Liver (tissue), 3 donors: ENCODE measurements at regions not wholly inside any gene's neighbourhood (a gene's known extent, or its start where the extent isn't known, plus 50 kb on each side); places are given as distances from the start of the nearest gene placed in this dataset.

ENCODE experiments used
- EGR1 ChIP-seq, 2 donors: IDR thresholded peaks; 2 replicates each; pipeline ENCODE4 v1.6.1; 2016 to 2018; ENCODE audit warnings: antibody characterized with exemption in 2 of 2, low read depth in 2 of 2
- GABPA ChIP-seq, 2 donors: IDR thresholded peaks in 1 of 2; conservative IDR thresholded peaks in 1 of 2; 2 replicates each; pipeline ENCODE4 v1.6.1; 2016; ENCODE audit warnings: antibody characterized with exemption in 2 of 2, mild to moderate bottlenecking in 1 of 2, moderate library complexity in 1 of 2
- HNF4G ChIP-seq: IDR thresholded peaks from 2 replicates; pipeline ENCODE4 v1.6.1; 2016; ENCODE audit warnings: antibody characterized with exemption
- RXRA ChIP-seq, 2 donors: IDR thresholded peaks; 2 replicates each; pipeline ENCODE4 v1.6.1; 2017 to 2018; ENCODE audit warnings: antibody characterized with exemption in 2 of 2, mild to moderate bottlenecking in 1 of 2
- SP1 ChIP-seq: IDR thresholded peaks from 2 replicates; pipeline ENCODE4 v1.6.1; 2018; ENCODE audit warnings: antibody characterized with exemption, mild to moderate bottlenecking
- TAF1 ChIP-seq: conservative IDR thresholded peaks from 2 replicates; pipeline ENCODE4 v1.6.1; 2016; ENCODE audit warnings: antibody characterized with exemption, mild to moderate bottlenecking
- TF ChIP-seq, protein P1 (sequence below): fragments of 150-350 bp; IDR thresholded peaks from 2 replicates; pipeline ENCODE4 v1.5.1; 2017; ENCODE audit warnings: improper control_type of control experiment, low read depth, low read length; ENCODE audit not compliant: missing input control
- TF ChIP-seq, protein P2 (sequence below): IDR thresholded peaks from 2 replicates; pipeline ENCODE4 v1.6.1; 2016; ENCODE audit warnings: antibody characterized with exemption
- TF ChIP-seq, protein P3 (sequence below): IDR thresholded peaks from 2 replicates; pipeline ENCODE4 v1.6.1; 2016; ENCODE audit warnings: antibody characterized with exemption
- TF ChIP-seq, protein P4 (sequence below): IDR thresholded peaks from 2 replicates; pipeline ENCODE4 v1.6.1; 2016; ENCODE audit warnings: antibody characterized with exemption
- donor health status: healthy.
- donor health status: healthy.

DNA sequence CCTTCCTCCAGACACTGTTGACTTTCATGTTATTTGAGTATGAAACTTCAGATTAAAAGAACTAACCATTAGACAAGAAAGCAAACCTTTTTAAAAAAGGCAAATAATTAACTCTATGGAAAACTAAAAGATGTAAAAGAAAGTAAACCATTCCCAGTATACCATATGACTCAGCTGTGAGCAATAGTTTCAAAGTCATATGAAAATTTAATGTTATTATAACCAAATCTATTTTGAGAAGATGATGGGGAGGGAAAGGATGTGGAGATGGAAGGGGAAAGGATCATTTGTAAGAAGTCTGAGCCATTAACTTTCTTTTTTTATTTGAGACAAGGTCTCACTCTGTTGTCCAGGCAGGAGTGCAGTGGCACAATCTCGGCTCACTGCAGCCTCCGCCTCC, 131.8 kb downstream of the IRX5 start:
- TF ChIP-seq, protein P1, sequence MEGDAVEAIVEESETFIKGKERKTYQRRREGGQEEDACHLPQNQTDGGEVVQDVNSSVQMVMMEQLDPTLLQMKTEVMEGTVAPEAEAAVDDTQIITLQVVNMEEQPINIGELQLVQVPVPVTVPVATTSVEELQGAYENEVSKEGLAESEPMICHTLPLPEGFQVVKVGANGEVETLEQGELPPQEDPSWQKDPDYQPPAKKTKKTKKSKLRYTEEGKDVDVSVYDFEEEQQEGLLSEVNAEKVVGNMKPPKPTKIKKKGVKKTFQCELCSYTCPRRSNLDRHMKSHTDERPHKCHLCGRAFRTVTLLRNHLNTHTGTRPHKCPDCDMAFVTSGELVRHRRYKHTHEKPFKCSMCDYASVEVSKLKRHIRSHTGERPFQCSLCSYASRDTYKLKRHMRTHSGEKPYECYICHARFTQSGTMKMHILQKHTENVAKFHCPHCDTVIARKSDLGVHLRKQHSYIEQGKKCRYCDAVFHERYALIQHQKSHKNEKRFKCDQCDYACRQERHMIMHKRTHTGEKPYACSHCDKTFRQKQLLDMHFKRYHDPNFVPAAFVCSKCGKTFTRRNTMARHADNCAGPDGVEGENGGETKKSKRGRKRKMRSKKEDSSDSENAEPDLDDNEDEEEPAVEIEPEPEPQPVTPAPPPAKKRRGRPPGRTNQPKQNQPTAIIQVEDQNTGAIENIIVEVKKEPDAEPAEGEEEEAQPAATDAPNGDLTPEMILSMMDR = no peak
- TF ChIP-seq SP1 = no peak
- TF ChIP-seq, protein P2, sequence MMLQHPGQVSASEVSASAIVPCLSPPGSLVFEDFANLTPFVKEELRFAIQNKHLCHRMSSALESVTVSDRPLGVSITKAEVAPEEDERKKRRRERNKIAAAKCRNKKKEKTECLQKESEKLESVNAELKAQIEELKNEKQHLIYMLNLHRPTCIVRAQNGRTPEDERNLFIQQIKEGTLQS = no peak
- no peak for TF ChIP-seq RXRA (IDR thresholded peaks at IDR 0.05)
- TF ChIP-seq, protein P3, sequence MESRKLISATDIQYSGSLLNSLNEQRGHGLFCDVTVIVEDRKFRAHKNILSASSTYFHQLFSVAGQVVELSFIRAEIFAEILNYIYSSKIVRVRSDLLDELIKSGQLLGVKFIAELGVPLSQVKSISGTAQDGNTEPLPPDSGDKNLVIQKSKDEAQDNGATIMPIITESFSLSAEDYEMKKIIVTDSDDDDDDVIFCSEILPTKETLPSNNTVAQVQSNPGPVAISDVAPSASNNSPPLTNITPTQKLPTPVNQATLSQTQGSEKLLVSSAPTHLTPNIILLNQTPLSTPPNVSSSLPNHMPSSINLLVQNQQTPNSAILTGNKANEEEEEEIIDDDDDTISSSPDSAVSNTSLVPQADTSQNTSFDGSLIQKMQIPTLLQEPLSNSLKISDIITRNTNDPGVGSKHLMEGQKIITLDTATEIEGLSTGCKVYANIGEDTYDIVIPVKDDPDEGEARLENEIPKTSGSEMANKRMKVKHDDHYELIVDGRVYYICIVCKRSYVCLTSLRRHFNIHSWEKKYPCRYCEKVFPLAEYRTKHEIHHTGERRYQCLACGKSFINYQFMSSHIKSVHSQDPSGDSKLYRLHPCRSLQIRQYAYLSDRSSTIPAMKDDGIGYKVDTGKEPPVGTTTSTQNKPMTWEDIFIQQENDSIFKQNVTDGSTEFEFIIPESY = no peak
- TF ChIP-seq, protein P4, sequence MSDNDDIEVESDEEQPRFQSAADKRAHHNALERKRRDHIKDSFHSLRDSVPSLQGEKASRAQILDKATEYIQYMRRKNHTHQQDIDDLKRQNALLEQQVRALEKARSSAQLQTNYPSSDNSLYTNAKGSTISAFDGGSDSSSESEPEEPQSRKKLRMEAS = no peak
- TF ChIP-seq EGR1 (IDR thresholded peaks at IDR 0.05; ENCODE audit: low read depth in 2 of 2) = no peak
- TF ChIP-seq TAF1 = no peak
- TF ChIP-seq HNF4G = no peak
- TF ChIP-seq GABPA (IDR thresholded peaks at IDR 0.05 in 1 of 2, conservative IDR thresholded peaks at IDR 0.05 in 1 of 2) = no peak
